ENCODE measurements at regions not wholly inside any gene's neighbourhood (a gene's known extent, or its start where the extent isn't known, plus 50 kb on each side); places are given as distances from the start of the nearest gene placed in this dataset.

GRCh38 chr5:159814222-159814621, 102.1 kb upstream of the ADRA1B start:
- DNase-seq (ENCODE audit: low read depth) = no peak

DNA sequence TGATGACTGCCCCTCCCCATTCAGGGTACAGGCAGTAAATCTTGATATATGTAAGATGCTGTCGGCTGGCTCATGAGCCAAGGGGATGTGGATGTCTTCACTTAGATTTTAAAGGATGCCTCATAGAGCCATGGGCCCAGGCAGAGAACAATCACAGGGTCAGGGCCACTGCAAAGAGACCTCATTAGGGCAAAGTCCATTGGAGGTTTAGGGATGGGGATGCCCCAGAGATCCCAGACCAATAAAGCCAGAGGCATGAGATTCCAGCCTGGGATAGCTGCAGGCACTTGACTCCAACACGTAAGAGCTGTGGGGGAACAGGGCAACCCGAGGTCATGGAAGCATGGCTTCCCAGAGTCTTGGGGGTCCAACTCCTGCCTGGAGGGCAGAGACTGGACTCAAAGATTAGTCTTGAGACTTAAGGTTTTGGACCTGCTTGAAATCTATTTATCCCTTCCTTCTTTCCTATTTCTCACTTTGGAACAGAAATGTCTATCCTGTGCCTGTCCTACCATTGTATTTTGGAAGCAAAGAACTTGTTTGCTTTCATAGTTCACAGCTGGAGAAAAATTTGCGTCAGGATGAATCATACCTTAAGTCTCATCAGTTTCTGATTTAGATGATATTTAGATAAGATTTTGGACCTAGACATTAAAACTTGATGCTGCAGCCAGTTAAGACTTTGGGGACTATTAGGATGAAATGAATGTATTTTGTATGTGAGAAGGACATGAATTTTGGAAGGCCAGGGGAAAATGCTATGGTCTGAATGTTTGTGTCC, 101.3 kb upstream of the ADRA1B start:
- DNase-seq (ENCODE audit: low read depth) = peak; percentile 17

- DNase-seq (ENCODE audit: low read depth) = no peak
Measured at GRCh38 chr5:159817262-159818029, 98.8 kb upstream of the ADRA1B start.

- no peak for DNase-seq (ENCODE audit: low read depth)
Measured at GRCh38 chr5:159819591-159820411, 96.5 kb upstream of the ADRA1B start.

DNA sequence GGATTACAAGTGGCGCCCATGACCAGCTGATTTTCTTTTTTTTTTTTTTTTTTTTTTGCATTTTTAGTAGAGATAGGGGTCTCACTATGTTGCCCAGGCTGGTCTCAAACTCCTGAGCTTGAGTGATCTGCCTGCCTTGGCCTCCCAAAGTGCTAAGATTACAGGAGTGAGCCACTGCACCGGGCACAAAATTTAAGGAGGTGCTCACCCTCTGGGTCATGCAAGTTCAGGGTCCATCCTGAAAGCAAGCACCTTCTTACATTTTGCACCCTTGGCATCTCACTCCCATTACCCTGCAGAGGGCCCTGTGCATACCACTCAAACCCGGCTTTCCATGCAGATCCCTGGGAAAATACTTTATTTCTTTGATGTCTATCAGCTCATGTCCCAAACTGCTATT, 95.6 kb upstream of the ADRA1B start:
- no peak for DNase-seq (ENCODE audit: low read depth)

DNA sequence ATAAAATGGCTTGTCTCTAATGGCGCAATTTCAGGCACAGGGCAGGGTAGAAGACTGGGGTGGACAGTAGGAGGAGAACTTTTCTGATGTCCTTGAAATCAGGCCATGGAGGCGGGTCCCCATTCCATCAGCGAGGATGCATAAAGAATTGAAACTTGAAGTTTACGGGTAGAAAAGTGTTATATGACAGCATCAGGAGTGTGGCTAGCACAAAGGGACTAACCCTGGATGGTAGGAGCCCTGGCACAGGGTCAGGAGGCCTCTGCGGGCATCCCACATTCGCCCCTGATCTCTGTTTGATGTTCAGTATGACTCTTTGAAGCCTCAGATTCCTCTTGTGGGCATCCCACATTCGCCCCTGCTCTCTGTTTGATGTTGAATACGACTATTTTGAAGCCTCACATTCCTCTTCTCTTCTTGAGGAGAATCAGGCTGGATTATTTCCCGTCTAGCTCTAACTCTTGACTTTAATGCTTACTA, 94.8 kb upstream of the ADRA1B start:
- no peak for DNase-seq (ENCODE audit: low read depth)

- DNase-seq (ENCODE audit: low read depth) = peak; percentile 39
Measured at GRCh38 chr5:159824188-159825161, 91.8 kb upstream of the ADRA1B start.

DNA sequence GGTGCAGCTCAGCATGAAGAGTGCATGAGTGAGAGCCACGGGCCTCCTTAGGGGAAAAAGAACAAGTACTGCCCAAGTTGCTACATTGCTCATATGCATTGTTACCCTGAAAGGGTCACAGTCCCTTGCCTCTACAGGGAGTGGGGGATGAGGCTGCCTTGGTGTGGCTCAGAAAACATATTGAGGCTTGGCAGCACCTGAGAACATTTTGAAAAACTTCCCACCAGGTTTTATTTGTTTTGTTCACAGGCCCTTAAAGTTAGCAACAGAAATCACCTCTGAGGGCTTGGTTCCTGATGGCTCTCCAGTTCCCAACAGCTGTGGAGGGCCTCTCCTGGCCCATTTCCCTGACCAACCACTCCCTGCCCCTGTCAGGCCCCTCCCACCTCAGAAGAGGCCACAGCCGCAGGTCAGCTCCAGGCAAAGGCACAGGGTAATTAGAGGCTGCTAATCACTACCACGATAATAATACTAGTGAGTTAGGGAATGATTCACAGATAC, 90.7 kb upstream of the ADRA1B start:
- peak; percentile 44 for DNase-seq (ENCODE audit: low read depth)

GRCh38 chr5:159826351-159827214, 89.7 kb upstream of the ADRA1B start:
- DNase-seq (ENCODE audit: low read depth) = peak; percentile 95

GRCh38 chr5:159827861-159828260, 88.4 kb upstream of the ADRA1B start:
- DNase-seq (ENCODE audit: low read depth) = no peak

GRCh38 chr5:159832073-159832472, 84.2 kb upstream of the ADRA1B start:
- no peak for DNase-seq (ENCODE audit: low read depth)

DNA sequence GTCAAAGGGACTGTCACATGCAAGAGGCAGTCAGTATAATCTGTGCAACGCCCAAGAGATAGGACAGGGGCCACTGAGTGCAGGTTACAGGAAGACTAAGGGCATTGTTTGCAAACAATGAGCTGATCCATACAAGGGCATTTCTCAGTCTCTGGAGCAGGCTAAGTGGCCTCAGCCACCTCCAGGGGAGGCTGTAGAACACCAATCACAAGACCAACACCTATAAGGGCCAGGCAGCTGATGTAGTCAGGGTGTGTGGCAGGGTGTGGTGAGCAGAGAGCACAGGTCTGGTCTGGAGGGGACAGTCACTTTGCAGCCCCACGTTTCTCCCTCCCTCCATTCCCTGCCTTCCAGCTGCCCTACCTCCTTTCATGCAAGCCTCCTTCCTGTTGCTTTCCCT, 83.2 kb upstream of the ADRA1B start:
- DNase-seq (ENCODE audit: low read depth) = no peak

- DNase-seq (ENCODE audit: low read depth) = no peak
Measured at GRCh38 chr5:159833846-159834245, 82.4 kb upstream of the ADRA1B start.

DNA sequence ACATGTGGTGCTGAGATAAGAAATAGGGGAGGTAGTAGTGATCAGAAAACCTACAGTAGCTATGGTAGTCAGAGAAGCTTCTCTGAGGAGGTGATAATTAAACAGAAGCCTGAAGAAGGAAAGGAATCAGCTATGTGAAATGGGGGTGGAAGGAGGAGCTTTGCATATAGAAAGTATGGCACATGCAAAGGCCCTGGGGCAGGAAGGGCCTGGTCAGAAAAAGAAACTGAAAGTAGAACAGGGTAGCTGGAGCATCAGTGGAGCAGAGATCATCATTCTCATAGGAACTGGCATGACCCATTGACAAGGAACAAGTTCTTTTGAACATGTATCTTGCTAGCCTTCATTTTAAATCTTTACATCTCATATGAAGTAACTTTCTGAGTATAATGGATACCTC, 80.7 kb upstream of the ADRA1B start:
- no peak for DNase-seq (ENCODE audit: low read depth)

DNA sequence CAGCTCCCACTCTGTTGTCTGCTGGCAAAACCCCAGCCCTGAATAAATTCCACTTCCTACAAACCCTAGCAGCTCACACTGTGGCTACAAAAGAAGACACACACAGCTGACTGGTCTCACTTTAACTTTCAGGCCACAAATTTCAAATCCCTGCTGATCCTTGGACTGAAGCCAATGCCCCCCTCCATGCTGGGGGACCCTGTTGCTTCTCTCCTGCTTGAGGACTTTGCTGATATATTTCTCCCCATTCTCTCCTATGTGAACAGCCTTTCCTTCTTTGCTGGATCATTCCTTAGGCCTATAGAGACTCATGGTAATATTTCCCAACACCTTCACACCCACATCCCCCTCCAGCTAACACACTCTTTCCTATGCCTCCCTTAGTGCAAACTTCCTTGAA, 79.6 kb upstream of the ADRA1B start:
- no peak for DNase-seq (ENCODE audit: low read depth)

DNA sequence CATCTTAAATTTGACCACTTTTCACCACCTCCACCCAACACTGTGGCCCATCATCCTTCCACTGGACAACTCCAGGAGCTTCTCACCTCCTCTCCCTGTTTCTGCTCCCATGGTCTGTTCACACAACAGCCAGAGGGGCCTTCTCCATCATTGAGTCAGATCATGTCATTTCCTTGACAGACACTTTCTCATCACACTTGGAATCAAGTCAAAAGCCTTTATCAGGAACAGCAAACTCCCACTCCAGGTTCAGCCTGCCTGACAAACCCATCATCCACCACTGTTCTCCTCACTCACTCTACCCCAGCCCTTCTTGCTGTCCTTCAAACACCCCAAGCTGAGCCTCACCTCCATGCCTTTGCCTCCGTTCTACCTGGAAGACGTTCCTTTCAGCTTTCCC, 78.4 kb upstream of the ADRA1B start:
- DNase-seq (ENCODE audit: low read depth) = peak; percentile 70

DNA sequence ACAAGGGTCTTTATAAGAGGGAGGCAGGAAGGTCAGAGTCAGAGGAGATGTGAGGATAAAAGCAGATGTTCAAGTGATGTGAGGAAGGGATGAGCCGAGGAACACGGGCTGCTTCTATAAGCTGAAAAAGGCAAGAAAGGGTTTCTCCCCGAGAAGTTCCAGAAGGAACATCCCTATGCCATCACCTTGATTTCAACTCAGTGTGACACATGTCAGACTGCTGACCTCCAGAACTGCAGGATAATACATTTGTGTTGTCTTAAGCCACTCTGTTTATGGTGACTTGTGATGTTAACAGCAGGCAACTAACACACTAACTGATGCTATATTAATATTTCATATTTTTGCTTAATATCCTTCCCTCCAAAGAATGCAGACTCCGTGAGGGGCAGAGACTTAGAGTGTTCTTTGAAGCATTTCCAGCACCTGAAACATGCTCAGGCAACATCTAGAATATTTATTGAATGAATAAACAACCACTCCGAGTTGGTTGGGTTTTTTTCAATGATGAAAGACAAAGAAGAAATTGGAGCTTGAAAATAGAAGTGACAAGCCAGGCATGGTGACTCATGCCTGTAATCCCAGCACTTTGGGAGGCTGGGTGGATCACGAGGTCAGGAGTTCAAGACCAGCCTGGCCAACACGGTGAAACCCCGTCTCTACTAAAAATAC, 77.6 kb upstream of the ADRA1B start:
- peak; percentile 28 for DNase-seq (ENCODE audit: low read depth)

DNA sequence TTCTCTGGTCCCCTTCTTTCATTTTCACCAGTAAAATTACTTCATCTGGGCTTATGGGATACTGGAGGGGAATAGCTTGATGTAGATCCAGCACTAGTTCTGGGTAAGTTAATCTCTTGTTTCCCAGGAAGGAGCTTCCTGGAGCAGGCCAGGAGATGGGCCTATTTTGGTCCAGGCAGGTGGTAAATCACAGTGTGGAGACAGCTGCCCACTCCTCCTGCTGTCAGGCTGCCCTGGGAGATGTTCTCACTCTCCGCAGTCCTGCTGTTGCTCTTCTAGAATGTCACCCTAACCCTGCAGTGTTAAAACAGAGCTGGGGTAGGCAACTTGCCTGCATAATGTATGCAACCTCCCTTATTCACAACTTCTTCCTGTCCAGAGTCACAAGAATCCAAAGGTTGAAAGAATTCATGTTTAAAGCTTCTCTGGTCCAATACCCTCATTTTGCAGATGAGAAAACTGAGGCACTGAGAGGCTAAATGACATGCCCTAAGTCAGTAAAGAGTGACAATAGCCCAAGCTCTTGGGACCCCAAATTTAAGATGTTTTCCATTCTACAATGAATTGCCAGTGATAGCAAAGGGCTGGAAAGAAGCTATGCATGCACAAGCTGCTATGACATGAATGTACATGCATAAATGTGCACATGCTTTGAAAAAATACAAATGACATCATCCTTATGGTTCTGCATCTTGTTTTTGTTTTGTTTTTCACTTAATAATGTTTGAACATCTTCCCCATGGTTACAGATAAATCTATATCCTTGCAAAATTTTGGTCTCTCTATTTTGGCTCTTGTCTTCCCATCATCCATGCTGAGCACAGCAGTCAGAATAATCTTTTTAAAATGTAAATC, 71.8 kb upstream of the ADRA1B start:
- no peak for DNase-seq (ENCODE audit: low read depth)
